GM12878 (cell line): ENCODE measurements at regions not wholly inside any gene's neighbourhood (a gene's known extent, or its start where the extent isn't known, plus 50 kb on each side); places are given as distances from the start of the nearest gene placed in this dataset.

Experiments used
- BRCA1 ChIP-seq: IDR thresholded peaks from 2 replicates; pipeline ENCODE4 v1.6.1; 2011; ENCODE audit warnings: low read depth, low read length, improper control_type of control experiment
- CHD4 ChIP-seq: fragments of 200-600 bp; sonication (generic); IDR thresholded peaks from 2 replicates; pipeline ENCODE4 v1.6.1; 2016; ENCODE audit warnings: mild to moderate bottlenecking
- EED ChIP-seq: sonication (generic); IDR thresholded peaks from 2 replicates; pipeline ENCODE4 v1.6.1; 2016; ENCODE audit warnings: antibody characterized with exemption, low read depth
- HCFC1 ChIP-seq: fragments of 150-350 bp; IDR thresholded peaks from 2 replicates; pipeline ENCODE4 v1.6.1; 2014; ENCODE audit warnings: low read length
- KDM1A ChIP-seq: fragments of 200-600 bp; sonication (generic); IDR thresholded peaks from 2 replicates; pipeline ENCODE4 v1.6.1; 2016; ENCODE audit warnings: borderline replicate concordance
- NRF1 ChIP-seq: conservative IDR thresholded peaks from 2 replicates; pipeline ENCODE4 v1.6.1; 2011; ENCODE audit warnings: mild to moderate bottlenecking, low read depth, low read length, improper control_type of control experiment
- PRDM15 ChIP-seq: fragments of 450-650 bp; formaldehyde crosslinking; IDR thresholded peaks from 2 replicates; pipeline ENCODE4 v1.4.0; 2020; ENCODE audit warnings: mild to moderate bottlenecking, moderate library complexity
- RBBP5 ChIP-seq: fragments of 200-600 bp; sonication (generic); conservative IDR thresholded peaks from 2 replicates; pipeline ENCODE4 v1.6.1; 2016
- SIN3A ChIP-seq: IDR thresholded peaks from 2 replicates; pipeline ENCODE4 v1.6.1; 2012; ENCODE audit warnings: low read depth, low read length, improper control_type of control experiment
- SREBF1 ChIP-seq: IDR thresholded peaks from 2 replicates; pipeline ENCODE4 v1.6.1; 2012; ENCODE audit warnings: mild to moderate bottlenecking, low read length
- TCF3 ChIP-seq: IDR thresholded peaks from 2 replicates; pipeline ENCODE4 v1.6.1; 2012; ENCODE audit warnings: low read depth, mild to moderate bottlenecking, low read length, borderline replicate concordance; ENCODE audit not compliant: insufficient read depth
- USF1 ChIP-seq: IDR thresholded peaks from 2 replicates; pipeline ENCODE4 v1.6.1; 2011; ENCODE audit warnings: borderline replicate concordance, low read depth, mild to moderate bottlenecking, moderate library complexity, mixed read lengths, low read length; ENCODE audit not compliant: insufficient read depth; ENCODE audit errors: extremely low read length

- TF ChIP-seq KDM1A (no peak), SIN3A (no peak), USF1 (no peak), TCF3 (no peak), PRDM15 (CRISPR knock-in tag) (no peak), CHD4 (no peak), RBBP5 (no peak), HCFC1 (no peak), BRCA1 (no peak), SREBF1 (no peak), EED (no peak), NRF1 (no peak)
Observed at GRCh38 chr13:47539317-47539716, 461.8 kb downstream of the SUCLA2 start (continued).
